HCT116 (cell line): ENCODE measurements at regions not wholly inside any gene's neighbourhood (a gene's known extent, or its start where the extent isn't known, plus 50 kb on each side); places are given as distances from the start of the nearest gene placed in this dataset.

Source experiments
- ATAC-seq: fragments of 200-7000 bp; cut with Tn5 transposase; 2 replicates; pipeline ENCODE4 v1.9.1; 2020; ENCODE audit warnings: mild to moderate bottlenecking, moderate library complexity
- BruUV-seq: library from RNA; stranded (reverse); fragments of 400-500 nt; replicated peaks from 2 replicates; lab custom pipeline; 2021; lab: Mats Ljungman, UMichigan
- CTCF ChIA-PET: fragments of 300-600 bp; sonication (Branson Sonifier 250); formaldehyde crosslinking; loops from one replicate; lab custom pipeline; 2021; ENCODE audit warnings: antibody characterized with exemption; lab: Charles Lee
- POLR2A ChIA-PET: fragments of 300-600, 350-600 bp; sonication (Branson Sonifier 250); formaldehyde crosslinking; loops from one replicate; lab custom pipeline; 2021; ENCODE audit warnings: antibody characterized with exemption; lab: Charles Lee
- RAD21 ChIA-PET, 2 experiments: fragments of 300-600 bp; sonication (Branson Sonifier 250); formaldehyde crosslinking; loops; one replicate each; lab custom pipeline; 2023; ENCODE audit warnings: low total read pairs in 2 of 2; ENCODE audit not compliant: uncharacterized antibody in 2 of 2, unreplicated experiment in 2 of 2, low non-redundant PET in 1 of 2; lab: Charles Lee
- DNase-seq: peaks from one replicate; pipeline ENCODE4 v3.0.0-alpha.2; 2010; ENCODE audit warnings: low read depth, low spot score
- H2AFZ ChIP-seq: fragments of 200-600 bp; shearing (Covaris generic), sonication (generic); 2 replicates; pipeline ENCODE4 v1.6.1; 2017; ENCODE audit warnings: low read depth, mixed run types, mixed read lengths, antibody characterized with exemption, low read length; ENCODE audit not compliant: poor library complexity, severe bottlenecking
- H3K27ac ChIP-seq: 2 replicates; pipeline ENCODE4 v1.5.1; 2012; ENCODE audit warnings: low read depth, low read length
- H3K27me3 ChIP-seq: fragments of 200-600 bp; sonication (generic); 2 replicates; pipeline ENCODE4 v1.6.1; 2016; ENCODE audit warnings: mixed run types, low read length, mixed read lengths; ENCODE audit not compliant: insufficient read depth
- H3K36me3 ChIP-seq, 2 experiments: fragments of 200-500 bp in 1 of 2; fragments of 200-600 bp in 1 of 2; sonication (Bioruptor generic) in 1 of 2; sonication (generic) in 1 of 2; 2 replicates each; pipeline versions ENCODE4 v1.5.1 to v1.6.1; 2014 to 2016; ENCODE audit warnings: low read length in 2 of 2, inconsistent platforms in 1 of 2, mixed read lengths in 1 of 2, mixed run types in 1 of 2; ENCODE audit not compliant: insufficient read depth in 2 of 2, control insufficient read depth in 1 of 2
- H3K4me1 ChIP-seq, 2 experiments: fragments of 200-600 bp in 1 of 2; sonication (generic) in 1 of 2; 2 replicates each; pipeline versions ENCODE4 v1.5.1 to v1.6.1; 2012 to 2017; ENCODE audit warnings: low read length in 2 of 2, inconsistent platforms in 1 of 2, mild to moderate bottlenecking in 1 of 2, mixed read lengths in 1 of 2, mixed run types in 1 of 2, moderate library complexity in 1 of 2; ENCODE audit not compliant: insufficient read depth in 2 of 2, control insufficient read depth in 1 of 2
- H3K4me2 ChIP-seq: fragments of 200-600 bp; sonication (generic); 2 replicates; pipeline ENCODE4 v1.6.1; 2017; ENCODE audit warnings: mixed run types, low read length, mixed read lengths
- H3K4me3 ChIP-seq, 2 experiments: fragments of 200-600 bp in 1 of 2; sonication (generic) in 1 of 2; replicated peaks in 1 of 2; 2 replicates each; pipeline ENCODE4 v1.5.1; 2011 to 2016; ENCODE audit warnings: low read length in 2 of 2, control low read depth in 1 of 2, low read depth in 1 of 2, mild to moderate bottlenecking in 1 of 2, mixed read lengths in 1 of 2, mixed run types in 1 of 2
- H3K79me2 ChIP-seq: fragments of 200-600 bp; sonication (generic); 2 replicates; pipeline ENCODE4 v1.6.1; 2017; ENCODE audit warnings: mild to moderate bottlenecking, mixed run types, low read length, moderate library complexity, mixed read lengths; ENCODE audit not compliant: insufficient read depth
- H3K9ac ChIP-seq: fragments of 200-600 bp; sonication (generic); 2 replicates; pipeline ENCODE4 v1.6.1; 2016; ENCODE audit warnings: low read length, mixed read lengths
- H3K9me2 ChIP-seq: fragments of 200-600 bp; sonication (generic), shearing (Covaris generic); 2 replicates; pipeline ENCODE4 v1.6.1; 2017; ENCODE audit warnings: mixed run types, mild to moderate bottlenecking, moderate library complexity; ENCODE audit not compliant: insufficient read depth
- H3K9me3 ChIP-seq, 2 experiments: fragments of 200-500 bp in 1 of 2; fragments of 200-600 bp in 1 of 2; sonication (Bioruptor generic) in 1 of 2; sonication (generic) in 1 of 2; 2 replicates each; pipeline ENCODE4 v1.6.1; 2014 to 2017; ENCODE audit warnings: low read length in 2 of 2, mixed read lengths in 2 of 2, inconsistent platforms in 1 of 2, low read depth in 1 of 2, mild to moderate bottlenecking in 1 of 2, mixed run types in 1 of 2, moderate library complexity in 1 of 2; ENCODE audit not compliant: control insufficient read depth in 1 of 2, insufficient read depth in 1 of 2
- H4K20me1 ChIP-seq: fragments of 200-600 bp; sonication (generic), shearing (Covaris generic); 2 replicates; pipeline ENCODE4 v1.6.1; 2017; ENCODE audit warnings: mixed run types, mild to moderate bottlenecking, moderate library complexity; ENCODE audit not compliant: insufficient read depth
- ATF3 ChIP-seq: IDR thresholded peaks from 2 replicates; pipeline ENCODE4 v1.6.1; 2012
- CBX3 ChIP-seq: IDR thresholded peaks from 2 replicates; pipeline ENCODE4 v1.6.1; 2012; ENCODE audit warnings: low read depth
- CEBPB ChIP-seq: IDR thresholded peaks from 2 replicates; pipeline ENCODE4 v1.6.1; 2012; ENCODE audit warnings: low read depth
- EGR1 ChIP-seq: IDR thresholded peaks from 2 replicates; pipeline ENCODE4 v1.6.1; 2012; ENCODE audit warnings: low read depth
- FOSL1 ChIP-seq: IDR thresholded peaks from 2 replicates; pipeline ENCODE4 v1.6.1; 2012; ENCODE audit warnings: low read depth
- JUND ChIP-seq: IDR thresholded peaks from 2 replicates; pipeline ENCODE4 v1.6.1; 2012
- POLR2AphosphoS5 ChIP-seq: IDR thresholded peaks from 2 replicates; pipeline ENCODE4 v1.6.1; 2011; ENCODE audit warnings: mild to moderate bottlenecking, low read depth, low read length, moderate library complexity
- RAD21 ChIP-seq: IDR thresholded peaks from 2 replicates; pipeline ENCODE4 v1.6.1; 2012; ENCODE audit warnings: low read depth, mild to moderate bottlenecking
- SRF ChIP-seq: IDR thresholded peaks from 2 replicates; pipeline ENCODE4 v1.6.1; 2012; ENCODE audit warnings: low read depth
- TCF7L2 ChIP-seq: IDR thresholded peaks from 2 replicates; pipeline ENCODE4 v1.7.0; 2011; ENCODE audit warnings: borderline replicate concordance, inconsistent platforms; ENCODE audit not compliant: insufficient read depth, insufficient read length; ENCODE audit errors: extremely low read depth
- ZNF274 ChIP-seq: fragments of 200-500 bp; sonication (Bioruptor generic); IDR thresholded peaks from 2 replicates; pipeline ENCODE4 v1.6.1; 2014; ENCODE audit warnings: mild to moderate bottlenecking, low read depth, low read length, inconsistent platforms
- intact Hi-C: fragments of 100-400 bp; cut with micrococcal nuclease; formaldehyde crosslinking; loops from 2 replicates; pipeline ENCODE4 v1.10.0; 2022
- TF ChIP-seq, protein P1 (sequence below): IDR thresholded peaks from 2 replicates; pipeline ENCODE4 v1.6.1; 2012
- TF ChIP-seq, protein P2 (sequence below), 3 experiments: fragments of 200-600 bp in 1 of 3; sonication (generic) in 1 of 3; IDR thresholded peaks in 2 of 3; conservative IDR thresholded peaks in 1 of 3; 2 replicates each; pipeline ENCODE4 v1.5.1; 2012 to 2017; ENCODE audit warnings: low read depth in 2 of 3, low read length in 2 of 3, antibody characterized with exemption in 1 of 3, borderline replicate concordance in 1 of 3, control low read depth in 1 of 3, mild to moderate bottlenecking in 1 of 3, mixed read lengths in 1 of 3, mixed run types in 1 of 3, moderate library complexity in 1 of 3; ENCODE audit not compliant: insufficient read depth in 1 of 3
- TF ChIP-seq, protein P3 (sequence below): IDR thresholded peaks from 2 replicates; pipeline ENCODE4 v1.6.1; 2012; ENCODE audit warnings: low read depth

DNA sequence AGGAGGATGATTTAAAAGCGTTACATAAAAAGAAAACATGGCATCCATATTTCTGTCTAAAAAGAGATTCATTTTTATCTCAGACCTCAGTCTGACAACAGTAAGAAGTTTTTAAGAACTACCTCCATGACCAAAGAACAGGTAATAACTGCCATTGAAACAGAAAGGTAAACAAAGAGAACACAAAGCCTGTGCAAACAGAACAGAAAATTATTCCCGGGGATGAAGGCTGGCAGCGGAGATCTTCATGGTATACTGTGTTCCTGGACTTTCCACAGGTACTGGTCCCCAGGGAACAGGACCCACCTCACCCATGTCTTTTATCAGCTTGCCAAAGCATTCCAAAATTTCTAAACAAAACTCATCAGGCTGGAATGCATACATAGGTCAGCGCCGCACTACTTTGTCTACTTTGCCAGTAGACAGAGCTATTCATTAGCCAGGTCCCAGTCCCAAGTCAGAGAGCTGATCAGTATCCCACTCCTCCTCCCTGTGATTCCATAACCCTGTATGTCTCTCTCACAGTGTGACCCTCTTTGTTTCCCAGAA, 277.3 kb downstream of the MBD2 start:
- ChIA-PET RAD21 (no interaction called here), POLR2A (no interaction called here), CTCF (no interaction called here)
- DNase-seq: no peak
- Histone ChIP-seq H3K27me3 (no peaks in the 10 kb centered on the region), H3K9me3 (no peaks in the 10 kb centered on the region; a peak in 2 of 4 replicates), H3K4me3 (no peak overlapping the region), H3K4me2 (no peak overlapping the region), H3K79me2 (no peaks in the 10 kb centered on the region), H3K9me2 (no peaks in the 10 kb centered on the region), H3K27ac (no peak overlapping the region), H3K9ac (no peak overlapping the region), H4K20me1 (no peaks in the 10 kb centered on the region), H3K4me1 (no peaks in the 10 kb centered on the region), H3K36me3 (no peaks in the 10 kb centered on the region)
- intact Hi-C loops: no loop called here
- BruUV-seq: no TSS peak
- no peak for TF ChIP-seq ATF3
- TF ChIP-seq, all 23 proteins: peak for 0
- no peak for ATAC-seq
- H2AFZ ChIP-seq: no peak overlapping the region

DNA sequence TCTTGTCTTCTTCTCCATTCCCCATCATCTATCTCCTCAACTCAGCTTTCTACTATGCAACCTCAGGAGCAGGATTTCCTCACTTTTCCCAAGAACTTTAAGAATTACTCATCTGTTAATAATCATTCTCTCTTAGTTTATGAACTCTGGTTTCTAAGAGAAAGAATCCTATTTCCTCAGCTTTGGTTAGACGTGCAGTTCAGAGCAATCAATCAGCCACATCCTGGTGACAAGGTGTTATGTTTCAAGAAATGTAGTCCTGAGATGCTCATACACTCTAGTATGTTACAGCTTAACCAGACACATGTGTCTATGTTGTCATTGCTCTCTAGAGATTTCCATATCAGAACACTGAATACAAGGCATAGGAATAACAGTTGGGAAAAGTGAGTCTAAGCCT, 277.9 kb downstream of the MBD2 start:
- intact Hi-C loops: no loop called here
- RAD21 ChIA-PET: no interaction called here
- no peaks in the 10 kb centered on the region for H3K79me2 ChIP-seq
- TF ChIP-seq, protein P1, sequence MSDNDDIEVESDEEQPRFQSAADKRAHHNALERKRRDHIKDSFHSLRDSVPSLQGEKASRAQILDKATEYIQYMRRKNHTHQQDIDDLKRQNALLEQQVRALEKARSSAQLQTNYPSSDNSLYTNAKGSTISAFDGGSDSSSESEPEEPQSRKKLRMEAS: no peak
- TF ChIP-seq EGR1 (no peak), SRF (no peak), TCF7L2 (no peak), FOSL1 (no peak), ZNF274 (no peak), CEBPB (no peak), JUND (no peak), ATF3 (no peak), CBX3 (no peak), RAD21 (no peak), POLR2AphosphoS5 (no peak)
- TF ChIP-seq, protein P2, sequence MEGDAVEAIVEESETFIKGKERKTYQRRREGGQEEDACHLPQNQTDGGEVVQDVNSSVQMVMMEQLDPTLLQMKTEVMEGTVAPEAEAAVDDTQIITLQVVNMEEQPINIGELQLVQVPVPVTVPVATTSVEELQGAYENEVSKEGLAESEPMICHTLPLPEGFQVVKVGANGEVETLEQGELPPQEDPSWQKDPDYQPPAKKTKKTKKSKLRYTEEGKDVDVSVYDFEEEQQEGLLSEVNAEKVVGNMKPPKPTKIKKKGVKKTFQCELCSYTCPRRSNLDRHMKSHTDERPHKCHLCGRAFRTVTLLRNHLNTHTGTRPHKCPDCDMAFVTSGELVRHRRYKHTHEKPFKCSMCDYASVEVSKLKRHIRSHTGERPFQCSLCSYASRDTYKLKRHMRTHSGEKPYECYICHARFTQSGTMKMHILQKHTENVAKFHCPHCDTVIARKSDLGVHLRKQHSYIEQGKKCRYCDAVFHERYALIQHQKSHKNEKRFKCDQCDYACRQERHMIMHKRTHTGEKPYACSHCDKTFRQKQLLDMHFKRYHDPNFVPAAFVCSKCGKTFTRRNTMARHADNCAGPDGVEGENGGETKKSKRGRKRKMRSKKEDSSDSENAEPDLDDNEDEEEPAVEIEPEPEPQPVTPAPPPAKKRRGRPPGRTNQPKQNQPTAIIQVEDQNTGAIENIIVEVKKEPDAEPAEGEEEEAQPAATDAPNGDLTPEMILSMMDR (IDR thresholded peaks at IDR 0.05 in 2 of 3, conservative IDR thresholded peaks at IDR 0.05 in 1 of 3; ENCODE audit: borderline replicate concordance in 1 of 3, insufficient read depth in 1 of 3, low read depth in 2 of 3, low read length in 2 of 3): no peak
- TF ChIP-seq, protein P3, sequence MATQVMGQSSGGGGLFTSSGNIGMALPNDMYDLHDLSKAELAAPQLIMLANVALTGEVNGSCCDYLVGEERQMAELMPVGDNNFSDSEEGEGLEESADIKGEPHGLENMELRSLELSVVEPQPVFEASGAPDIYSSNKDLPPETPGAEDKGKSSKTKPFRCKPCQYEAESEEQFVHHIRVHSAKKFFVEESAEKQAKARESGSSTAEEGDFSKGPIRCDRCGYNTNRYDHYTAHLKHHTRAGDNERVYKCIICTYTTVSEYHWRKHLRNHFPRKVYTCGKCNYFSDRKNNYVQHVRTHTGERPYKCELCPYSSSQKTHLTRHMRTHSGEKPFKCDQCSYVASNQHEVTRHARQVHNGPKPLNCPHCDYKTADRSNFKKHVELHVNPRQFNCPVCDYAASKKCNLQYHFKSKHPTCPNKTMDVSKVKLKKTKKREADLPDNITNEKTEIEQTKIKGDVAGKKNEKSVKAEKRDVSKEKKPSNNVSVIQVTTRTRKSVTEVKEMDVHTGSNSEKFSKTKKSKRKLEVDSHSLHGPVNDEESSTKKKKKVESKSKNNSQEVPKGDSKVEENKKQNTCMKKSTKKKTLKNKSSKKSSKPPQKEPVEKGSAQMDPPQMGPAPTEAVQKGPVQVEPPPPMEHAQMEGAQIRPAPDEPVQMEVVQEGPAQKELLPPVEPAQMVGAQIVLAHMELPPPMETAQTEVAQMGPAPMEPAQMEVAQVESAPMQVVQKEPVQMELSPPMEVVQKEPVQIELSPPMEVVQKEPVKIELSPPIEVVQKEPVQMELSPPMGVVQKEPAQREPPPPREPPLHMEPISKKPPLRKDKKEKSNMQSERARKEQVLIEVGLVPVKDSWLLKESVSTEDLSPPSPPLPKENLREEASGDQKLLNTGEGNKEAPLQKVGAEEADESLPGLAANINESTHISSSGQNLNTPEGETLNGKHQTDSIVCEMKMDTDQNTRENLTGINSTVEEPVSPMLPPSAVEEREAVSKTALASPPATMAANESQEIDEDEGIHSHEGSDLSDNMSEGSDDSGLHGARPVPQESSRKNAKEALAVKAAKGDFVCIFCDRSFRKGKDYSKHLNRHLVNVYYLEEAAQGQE: no peak

More for the DNA sequence above, 277.9 kb downstream of the MBD2 start:
- H3K4me1 ChIP-seq: no peaks in the 10 kb centered on the region
- no peak for DNase-seq
- H4K20me1 ChIP-seq: no peaks in the 10 kb centered on the region
- H3K9me3 ChIP-seq: no peaks in the 10 kb centered on the region; a peak in 2 of 4 replicates
- H3K4me3 ChIP-seq: no peak overlapping the region
- no peaks in the 10 kb centered on the region for H3K36me3 ChIP-seq
- POLR2A ChIA-PET: no interaction called here
- no peak overlapping the region for H3K4me2 ChIP-seq
- CTCF ChIA-PET: no interaction called here
- no peak overlapping the region for H2AFZ ChIP-seq
- no peak overlapping the region for H3K9ac ChIP-seq
- H3K27me3 ChIP-seq: no peaks in the 10 kb centered on the region
- no peak for ATAC-seq
- BruUV-seq: no TSS peak
- no peak overlapping the region for H3K27ac ChIP-seq
- H3K9me2 ChIP-seq: no peaks in the 10 kb centered on the region
